Ramos (cell line): ENCODE measurements at regions not wholly inside any gene's neighbourhood (a gene's known extent, or its start where the extent isn't known, plus 50 kb on each side); places are given as distances from the start of the nearest gene placed in this dataset.

Experiments
- in situ Hi-C: fragments of 300-500 bp; cut with MboI; formaldehyde crosslinking; loops from one replicate; pipeline ENCODE4 v1.14.3; 2022; ENCODE audit warnings: low sequenced_read_pairs; ENCODE audit not compliant: unreplicated experiment

DNA sequence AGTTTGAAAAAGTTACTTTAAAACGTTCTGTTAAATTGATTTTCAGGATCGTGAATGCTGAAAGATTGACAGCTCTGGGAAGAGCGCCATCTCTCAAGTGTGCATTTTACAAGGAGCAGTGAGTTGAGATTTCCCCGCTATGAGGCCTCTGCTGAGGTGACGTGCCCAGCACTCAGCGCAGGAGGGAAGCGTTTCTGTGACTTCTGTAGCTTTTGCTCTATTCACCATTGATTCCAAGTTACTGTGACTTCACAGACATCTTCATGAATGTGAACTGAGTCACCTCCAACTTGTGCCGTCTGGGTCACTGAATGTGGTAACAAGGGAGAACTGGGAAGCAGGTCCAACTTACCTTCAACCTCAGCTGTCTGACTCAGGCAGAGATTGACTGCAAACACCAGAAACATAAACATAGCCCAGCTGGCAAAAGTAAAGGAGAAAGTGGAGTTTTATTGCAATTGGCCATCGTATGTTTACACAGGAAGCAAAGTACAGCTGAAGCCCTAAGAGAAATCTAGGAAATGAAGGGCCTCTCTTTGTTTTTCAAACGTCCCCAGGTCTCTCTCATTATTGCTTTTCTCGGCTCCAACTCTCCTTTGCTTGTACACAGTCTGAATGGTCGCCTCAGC lies 428.8 kb upstream of the CLINT1 start:
- in situ Hi-C loops: loop anchor here (5.0 to 10.0 kb wide), 2 partner anchors 110 to 817 kb away; no protein-coding TSS in a partner anchor

DNA sequence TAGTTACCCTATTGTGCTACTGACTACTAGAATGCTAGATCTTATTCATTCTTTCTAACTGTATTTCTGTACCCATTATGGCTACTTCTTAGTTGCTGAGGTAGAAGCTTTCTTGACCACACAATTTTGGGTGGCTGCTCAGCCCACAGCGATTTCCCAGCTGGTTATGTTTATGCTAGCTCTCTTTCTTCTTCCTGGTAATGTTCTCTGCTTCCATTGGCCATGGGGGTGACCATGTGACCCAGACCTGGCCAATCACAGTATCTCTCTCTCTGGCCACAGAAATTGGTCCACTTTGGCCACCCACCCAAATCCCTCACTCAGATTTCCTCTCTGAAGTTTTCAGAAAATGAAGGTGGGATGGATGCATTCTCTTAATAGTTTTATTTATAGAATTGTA lies 427.9 kb upstream of the CLINT1 start:
- in situ Hi-C loops: loop anchor here (5.0 to 10.0 kb wide), 2 partner anchors 110 to 818 kb away; no protein-coding TSS in a partner anchor

- in situ Hi-C loops: loop anchor here (5.0 to 10.0 kb wide), 2 partner anchors 112 to 819 kb away; no protein-coding TSS in a partner anchor
Observed at GRCh38 chr5:158285698-158286097, 426.8 kb upstream of the CLINT1 start.

DNA sequence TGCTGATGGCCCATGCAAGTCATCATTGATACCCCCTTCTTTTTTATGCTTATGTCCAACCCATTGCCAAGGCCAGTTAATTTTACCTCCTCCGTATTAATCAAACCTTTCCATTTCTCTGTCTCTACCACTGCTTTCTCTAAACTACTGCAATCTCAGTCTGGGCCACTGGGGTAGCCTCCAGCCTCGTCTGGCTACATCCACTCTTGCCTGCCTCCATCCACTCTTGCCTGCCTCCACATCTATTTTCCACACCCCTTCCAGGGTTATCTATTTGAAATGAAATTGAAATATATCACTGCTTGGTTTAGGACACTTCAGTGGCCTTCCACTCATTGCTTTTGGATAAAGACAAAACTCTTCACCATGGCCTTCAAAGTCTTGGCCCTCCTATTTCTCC lies 425.3 kb upstream of the CLINT1 start:
- in situ Hi-C loops: loop anchor here (10.0 kb wide), 1 partner anchor 821 kb away; no protein-coding TSS in a partner anchor

DNA sequence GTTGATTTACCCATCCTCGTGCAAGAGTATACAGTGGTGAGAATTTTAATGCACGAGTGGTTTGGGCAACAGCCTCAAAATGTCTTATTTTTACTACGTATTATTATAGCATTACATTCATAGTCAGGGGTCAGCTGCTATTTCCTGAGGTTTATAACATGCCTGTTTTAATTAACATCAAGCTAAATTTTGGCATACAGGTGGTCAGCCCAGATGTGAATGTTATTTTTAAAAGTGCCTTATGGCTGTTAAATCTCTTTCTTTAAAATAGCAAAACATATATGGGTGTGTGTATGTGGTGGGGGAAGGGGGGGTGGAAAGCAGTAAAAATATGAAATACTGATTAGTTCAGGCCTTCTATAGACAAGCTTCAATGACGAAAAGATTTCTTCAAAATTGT lies 424.5 kb upstream of the CLINT1 start:
- in situ Hi-C loops: loop anchor here (10.0 kb wide), 1 partner anchor 821 kb away; no protein-coding TSS in a partner anchor

DNA sequence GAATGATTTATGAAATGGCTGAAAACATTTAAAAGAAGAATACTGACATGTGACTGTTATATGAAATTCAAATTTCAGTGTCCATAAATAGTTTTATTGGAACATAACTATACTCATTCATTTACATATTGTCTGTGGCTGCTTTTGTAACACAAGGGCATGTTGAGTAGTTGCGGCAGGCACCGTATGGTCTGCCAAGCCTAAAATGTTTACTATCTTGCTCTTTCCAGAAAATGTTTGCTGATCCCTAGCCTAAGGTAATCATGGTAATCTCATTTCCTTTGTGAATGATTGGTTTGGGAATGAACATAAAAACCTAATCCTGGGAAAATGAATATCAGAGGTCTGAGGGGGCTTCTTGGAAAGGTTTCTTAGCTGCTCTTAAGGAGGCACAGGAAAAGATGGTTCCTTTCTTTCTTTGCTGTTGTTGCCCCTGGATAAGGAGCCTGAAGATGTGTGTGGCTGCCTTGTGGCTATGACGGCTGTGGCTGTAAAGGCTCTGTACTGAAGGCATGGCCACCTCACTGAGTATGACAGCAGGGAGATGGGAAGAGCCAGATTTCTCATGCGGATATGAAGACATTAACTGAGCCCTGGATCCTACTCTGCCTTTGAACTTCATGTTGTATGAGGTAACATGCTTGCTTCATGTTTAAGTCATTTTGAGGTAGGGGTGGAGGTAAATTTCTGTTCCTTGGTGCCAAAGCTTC lies 419.4 kb upstream of the CLINT1 start:
- in situ Hi-C loops: loop anchor here (5.0 kb wide), 1 partner anchor 81 kb away; no protein-coding TSS in a partner anchor

- in situ Hi-C loops: loop anchor here (5.0 kb wide), 1 partner anchor 80 kb away; no protein-coding TSS in a partner anchor
Observed at GRCh38 chr5:158277276-158277675, 418.3 kb upstream of the CLINT1 start.

DNA sequence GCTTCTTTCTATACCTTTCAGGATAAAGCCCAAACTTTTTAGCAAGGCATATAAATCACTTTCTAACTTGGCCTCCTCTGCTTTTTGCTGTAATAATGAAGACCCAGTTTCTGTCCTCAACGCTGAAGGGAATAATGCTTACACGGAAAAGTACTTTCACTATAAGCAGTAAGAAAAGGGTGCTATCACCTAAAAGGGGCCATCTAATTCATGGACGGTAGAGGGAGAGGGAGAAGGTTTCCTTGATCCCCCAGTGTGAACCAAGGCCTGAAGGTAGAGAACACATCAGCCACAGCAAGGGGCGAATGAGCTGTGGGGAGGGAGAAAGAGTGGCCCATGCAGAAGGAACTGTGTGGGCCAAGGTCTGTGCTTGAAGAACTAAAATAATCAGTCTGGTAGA lies 417.7 kb upstream of the CLINT1 start:
- in situ Hi-C loops: loop anchor here (5.0 kb wide), 1 partner anchor 79 kb away; no protein-coding TSS in a partner anchor

- in situ Hi-C loops: loop anchor here (5.0 kb wide), 1 partner anchor 78 kb away; no protein-coding TSS in a partner anchor
Observed at GRCh38 chr5:158275511-158275910, 416.6 kb upstream of the CLINT1 start.

GRCh38 chr5:158273035-158273434 lies 414.1 kb upstream of the CLINT1 start:
- in situ Hi-C loops: no loop called here

DNA sequence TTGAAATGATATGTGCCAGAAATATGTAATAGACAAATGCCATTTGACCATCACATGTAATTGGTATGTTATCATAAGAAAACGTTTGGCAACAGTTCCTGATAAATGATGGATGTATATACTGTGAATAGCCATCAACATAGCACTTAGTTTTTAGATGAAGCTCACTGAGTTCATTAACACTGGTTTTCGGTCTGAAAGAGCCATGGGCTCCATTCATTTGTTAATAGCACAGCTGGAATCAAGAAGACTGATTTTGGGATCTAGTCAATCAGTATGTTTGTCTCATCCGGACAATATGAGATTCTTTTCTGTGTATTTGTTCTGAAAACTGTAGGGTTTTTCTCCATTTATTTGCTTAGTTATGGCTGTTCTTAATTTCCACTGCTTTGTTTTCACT lies 413.5 kb upstream of the CLINT1 start:
- in situ Hi-C loops: no loop called here

- in situ Hi-C loops: no loop called here
Observed at GRCh38 chr5:158270996-158271554, 412.1 kb upstream of the CLINT1 start.

DNA sequence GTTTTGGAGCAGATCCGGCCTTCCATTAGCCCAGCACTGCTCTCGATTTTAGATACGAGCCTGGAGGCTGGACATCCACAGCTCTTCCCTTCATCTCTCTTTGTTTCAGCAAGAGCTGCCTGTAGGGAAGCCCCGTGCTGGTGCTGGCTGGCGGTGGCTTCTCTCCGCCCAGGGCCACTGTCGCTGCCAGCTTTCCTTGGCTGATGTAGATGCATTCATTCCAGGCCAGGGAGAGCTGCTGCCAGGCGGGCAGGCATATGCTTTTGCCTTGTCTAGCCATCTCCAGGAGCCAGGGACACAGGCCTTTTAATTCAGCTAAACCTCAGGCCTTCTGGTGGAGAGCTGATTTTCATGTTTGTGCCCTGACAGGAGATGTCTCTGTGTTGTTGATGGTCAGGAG lies 409.3 kb upstream of the CLINT1 start:
- in situ Hi-C loops: no loop called here

DNA sequence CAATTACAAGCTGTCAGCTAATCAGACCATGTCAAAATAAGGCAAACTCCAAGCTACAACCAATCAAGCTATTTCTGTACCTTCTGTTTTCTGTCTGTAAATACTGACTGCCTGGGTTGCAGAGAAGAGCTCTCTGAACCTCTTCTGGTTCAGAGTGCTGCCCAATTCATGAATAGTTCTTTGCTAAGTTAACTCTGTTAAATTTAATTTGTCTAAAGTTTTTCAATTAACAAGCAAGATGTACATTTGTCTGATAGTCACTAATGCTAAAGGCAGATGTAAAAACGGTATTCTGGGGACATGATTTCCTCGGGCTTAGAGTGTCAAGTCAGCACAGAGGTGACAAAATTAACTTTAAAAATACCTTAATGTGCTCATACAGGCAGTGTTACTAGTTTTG lies 408.3 kb upstream of the CLINT1 start:
- in situ Hi-C loops: no loop called here

DNA sequence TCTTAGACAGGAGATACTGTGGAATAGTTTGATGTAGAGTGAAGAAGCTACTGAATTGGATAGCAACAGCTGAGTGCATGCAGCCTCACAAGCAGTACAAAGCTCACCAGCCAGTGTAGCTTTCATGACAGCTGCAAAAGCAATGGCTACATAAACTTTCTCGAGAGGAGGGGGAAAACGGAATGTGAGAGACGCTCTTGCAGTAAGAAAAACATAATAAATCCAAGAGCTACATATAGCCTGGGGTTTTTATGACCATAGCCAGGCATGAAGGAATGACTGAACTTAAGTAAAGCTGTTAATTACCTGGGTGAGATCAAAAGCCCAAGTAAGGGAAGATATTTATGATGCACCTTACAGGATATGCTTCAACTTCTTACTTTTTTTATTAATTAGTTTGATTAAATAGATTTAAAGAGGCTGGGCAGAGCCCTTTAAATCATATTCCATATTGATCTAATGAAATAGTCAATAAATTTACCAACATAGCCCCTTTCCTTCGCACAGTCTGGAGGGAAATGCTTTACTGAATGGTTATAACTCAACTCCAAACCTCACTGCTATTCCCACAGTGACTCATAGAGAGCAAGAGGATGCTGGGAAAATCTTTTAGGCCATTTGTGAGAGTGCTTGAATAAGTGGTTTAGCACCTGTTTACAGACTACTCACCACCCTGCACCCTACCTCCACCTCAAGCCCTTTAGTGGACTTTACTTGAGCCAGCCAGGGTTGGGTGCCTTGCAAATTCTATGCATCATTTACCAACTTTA lies 407.2 kb upstream of the CLINT1 start:
- in situ Hi-C loops: no loop called here

DNA sequence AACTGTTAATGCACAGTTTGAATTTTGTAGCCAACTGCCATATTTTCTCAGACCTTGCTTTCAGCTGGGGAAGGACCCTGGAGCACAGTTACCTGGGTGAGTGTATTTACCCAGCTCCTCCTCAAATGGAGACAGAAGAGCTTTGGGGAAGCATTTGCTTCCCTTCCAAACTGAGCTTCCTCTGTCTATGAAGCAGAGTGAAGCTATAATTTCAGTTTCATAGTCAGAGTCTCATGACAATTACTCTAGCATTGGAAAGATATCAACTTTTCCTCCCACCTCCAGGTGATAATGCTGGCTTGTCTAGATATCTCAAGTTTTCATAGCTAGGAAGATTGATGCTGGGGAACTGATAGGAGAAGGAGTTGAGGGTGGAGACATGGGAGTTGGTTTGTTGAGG lies 406.4 kb upstream of the CLINT1 start:
- in situ Hi-C loops: no loop called here

DNA sequence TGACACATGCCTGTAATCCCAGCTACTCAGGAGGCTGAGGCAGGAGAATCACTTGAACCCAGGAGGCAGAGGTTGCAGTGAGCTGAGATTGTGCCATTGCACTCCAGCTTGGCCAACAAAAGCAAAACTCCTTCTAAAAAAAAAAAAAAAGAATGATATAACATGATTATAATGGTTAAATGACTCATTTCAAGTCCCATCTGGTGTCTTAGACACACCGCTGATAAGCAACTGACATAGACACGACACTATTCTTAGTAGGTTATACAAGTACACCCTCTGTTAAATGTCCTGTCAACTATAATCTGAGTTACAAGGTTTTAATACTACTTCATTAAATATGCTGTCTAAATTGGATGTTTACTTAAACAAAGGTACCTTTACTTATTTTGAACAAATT lies 405.3 kb upstream of the CLINT1 start:
- in situ Hi-C loops: no loop called here

GRCh38 chr5:158261674-158262367 lies 402.9 kb upstream of the CLINT1 start:
- in situ Hi-C loops: no loop called here

DNA sequence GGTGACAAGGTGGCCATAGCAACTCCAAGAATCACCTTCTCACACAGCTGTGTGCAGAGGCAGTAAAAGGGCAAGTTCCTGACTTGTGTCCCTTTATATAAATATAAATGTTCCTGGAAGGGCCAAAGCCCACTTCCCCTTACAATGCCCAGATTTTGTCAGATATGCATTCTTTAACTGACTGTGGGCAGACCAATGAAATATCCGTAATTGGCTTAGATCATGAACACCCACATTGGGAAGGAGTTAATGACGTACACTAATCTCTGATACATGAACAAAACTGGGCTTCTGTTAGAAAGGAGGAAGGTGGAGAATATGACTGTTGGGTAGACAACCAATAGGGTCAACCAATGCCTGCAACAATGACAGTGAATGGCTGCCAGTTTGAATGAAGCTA lies 397.2 kb upstream of the CLINT1 start:
- in situ Hi-C loops: no loop called here

DNA sequence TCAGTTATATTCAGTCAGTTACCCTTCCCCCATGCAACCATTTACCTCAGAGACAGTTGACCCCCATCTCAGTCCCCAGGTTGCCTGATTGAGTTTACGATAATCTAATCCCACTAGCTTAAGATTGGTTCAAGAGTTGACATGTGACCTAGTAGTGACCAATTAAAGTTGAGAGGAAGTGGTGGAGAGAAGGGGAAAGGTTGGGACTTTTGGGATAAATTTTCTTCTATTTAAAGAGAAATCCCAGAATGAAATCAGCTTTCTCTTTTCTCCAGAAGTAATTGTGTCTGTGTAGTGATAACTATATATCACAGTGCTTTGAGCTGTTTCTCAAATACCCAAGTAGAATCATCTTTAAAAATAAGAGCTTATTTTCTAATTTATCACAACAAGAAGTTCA lies 396.7 kb upstream of the CLINT1 start:
- in situ Hi-C loops: no loop called here
